K562 (cell line): ENCODE measurements at regions not wholly inside any gene's neighbourhood (a gene's known extent, or its start where the extent isn't known, plus 50 kb on each side); places are given as distances from the start of the nearest gene placed in this dataset.
A peak's percentile ranks its signal among the peaks of the same experiment; 100 is the strongest.

ENCODE experiments used
- BRD4 ChIP-seq: fragments of 200-600 bp; sonication (generic); IDR thresholded peaks from 2 replicates; pipeline ENCODE4 v1.6.1; 2017; ENCODE audit warnings: inconsistent platforms
- CAMTA2 ChIP-seq: fragments of 250-450 bp; sonication (Bioruptor Pico); conservative IDR thresholded peaks from 2 replicates; pipeline ENCODE4 v1.5.1; 2022
- CBX5 ChIP-seq: IDR thresholded peaks from 2 replicates; pipeline ENCODE4 v1.6.1; 2014; ENCODE audit warnings: low read depth, borderline replicate concordance
- HMG20B ChIP-seq: fragments of 250-450 bp; sonication (Bioruptor Pico); IDR thresholded peaks from 2 replicates; pipeline ENCODE4 v1.5.0; 2021; ENCODE audit warnings: mild to moderate bottlenecking
- NCOA1 ChIP-seq: fragments of 450-650 bp; IDR thresholded peaks from 2 replicates; pipeline ENCODE4 v1.6.1; 2016; ENCODE audit warnings: low read depth
- PPARD ChIP-seq: fragments of 250-450 bp; sonication (Bioruptor Pico); IDR thresholded peaks from 2 replicates; pipeline ENCODE4 v1.8.0; 2022; ENCODE audit warnings: inconsistent platforms, mild to moderate bottlenecking, moderate library complexity
- SRSF7 ChIP-seq: fragments of 200-400 bp; formaldehyde crosslinking; optimal IDR thresholded peaks from 2 replicates; pipeline ENCODE3; 2017; ENCODE audit warnings: mild to moderate bottlenecking, low read depth, low read length
- TAF9B ChIP-seq: fragments of 450-650 bp; IDR thresholded peaks from 2 replicates; pipeline ENCODE4 v1.6.1; 2018; ENCODE audit warnings: mild to moderate bottlenecking; ENCODE audit not compliant: partially characterized antibody
- TEAD2 ChIP-seq: fragments of 450-650 bp; IDR thresholded peaks from 2 replicates; pipeline ENCODE4 v1.6.1; 2016; ENCODE audit warnings: missing genetic modification characterization, control low read depth, missing compliant biosample characterization
- TGIF2 ChIP-seq: sonication (generic); formaldehyde crosslinking; IDR thresholded peaks from 2 replicates; pipeline ENCODE4 v1.8.1; 2022; ENCODE audit warnings: mild to moderate bottlenecking, missing genetic modification reagents, moderate library complexity
- ZC3H8 ChIP-seq: fragments of 450-650 bp; IDR thresholded peaks from 2 replicates; pipeline ENCODE4 v1.6.1; 2017
- ZNF124 ChIP-seq: sonication (generic); formaldehyde crosslinking; IDR thresholded peaks from 2 replicates; pipeline ENCODE4 v1.8.1; 2022; ENCODE audit warnings: missing genetic modification reagents
- ZNF134 ChIP-seq: fragments of 250-450 bp; sonication (Bioruptor Pico); conservative IDR thresholded peaks from 2 replicates; pipeline ENCODE4 v1.4.0; 2020
- ZNF232 ChIP-seq: sonication (generic); formaldehyde crosslinking; IDR thresholded peaks from 2 replicates; pipeline ENCODE4 v1.8.0; 2022; ENCODE audit warnings: mild to moderate bottlenecking, missing genetic modification reagents
- ZNF24 ChIP-seq: fragments of 450-650 bp; IDR thresholded peaks from 2 replicates; pipeline ENCODE4 v1.6.1; 2016
- ZNF324 ChIP-seq: fragments of 250-450 bp; sonication (Bioruptor Pico); IDR thresholded peaks from 2 replicates; pipeline ENCODE4 v1.4.0; 2020; ENCODE audit warnings: mild to moderate bottlenecking
- ZNF76 ChIP-seq: fragments of 250-450 bp; sonication (Bioruptor Pico); IDR thresholded peaks from 2 replicates; pipeline ENCODE4 v1.4.0; 2020; ENCODE audit warnings: mild to moderate bottlenecking, moderate library complexity, borderline replicate concordance
- ZNF778 ChIP-seq: fragments of 450-650 bp; formaldehyde crosslinking; IDR thresholded peaks from 2 replicates; pipeline ENCODE4 v1.4.0; 2020; ENCODE audit warnings: mild to moderate bottlenecking, moderate library complexity
- TF ChIP-seq, protein P1 (sequence below): fragments of 450-650 bp; conservative IDR thresholded peaks from 2 replicates; pipeline ENCODE4 v1.6.1; 2016; ENCODE audit warnings: missing genetic modification characterization, low read depth, mild to moderate bottlenecking, missing compliant biosample characterization, moderate library complexity
- TF ChIP-seq, protein P2 (sequence below): sonication (generic); formaldehyde crosslinking; IDR thresholded peaks from 2 replicates; pipeline ENCODE4 v1.5.0; 2020; ENCODE audit warnings: missing genetic modification reagents
- TF ChIP-seq, protein P3 (sequence below), 3 experiments: fragments of 200-800 bp in 1 of 3; fragments of 250-450 bp in 1 of 3; fragments of 450-650 bp in 1 of 3; sonication (Bioruptor Pico) in 1 of 3; sonication (Bioruptor generic) in 1 of 3; formaldehyde crosslinking in 1 of 3; IDR thresholded peaks; 2 replicates each; pipeline versions ENCODE4 v1.6.1 to v1.8.0; 2016 to 2022; ENCODE audit warnings: mild to moderate bottlenecking in 2 of 3, missing genetic modification characterization in 2 of 3, missing compliant biosample characterization in 1 of 3, moderate library complexity in 1 of 3
- TF ChIP-seq, protein P4 (sequence below): fragments of 450-650 bp; IDR thresholded peaks from 2 replicates; pipeline ENCODE4 v1.6.1; 2017; ENCODE audit warnings: mild to moderate bottlenecking, moderate library complexity

DNA sequence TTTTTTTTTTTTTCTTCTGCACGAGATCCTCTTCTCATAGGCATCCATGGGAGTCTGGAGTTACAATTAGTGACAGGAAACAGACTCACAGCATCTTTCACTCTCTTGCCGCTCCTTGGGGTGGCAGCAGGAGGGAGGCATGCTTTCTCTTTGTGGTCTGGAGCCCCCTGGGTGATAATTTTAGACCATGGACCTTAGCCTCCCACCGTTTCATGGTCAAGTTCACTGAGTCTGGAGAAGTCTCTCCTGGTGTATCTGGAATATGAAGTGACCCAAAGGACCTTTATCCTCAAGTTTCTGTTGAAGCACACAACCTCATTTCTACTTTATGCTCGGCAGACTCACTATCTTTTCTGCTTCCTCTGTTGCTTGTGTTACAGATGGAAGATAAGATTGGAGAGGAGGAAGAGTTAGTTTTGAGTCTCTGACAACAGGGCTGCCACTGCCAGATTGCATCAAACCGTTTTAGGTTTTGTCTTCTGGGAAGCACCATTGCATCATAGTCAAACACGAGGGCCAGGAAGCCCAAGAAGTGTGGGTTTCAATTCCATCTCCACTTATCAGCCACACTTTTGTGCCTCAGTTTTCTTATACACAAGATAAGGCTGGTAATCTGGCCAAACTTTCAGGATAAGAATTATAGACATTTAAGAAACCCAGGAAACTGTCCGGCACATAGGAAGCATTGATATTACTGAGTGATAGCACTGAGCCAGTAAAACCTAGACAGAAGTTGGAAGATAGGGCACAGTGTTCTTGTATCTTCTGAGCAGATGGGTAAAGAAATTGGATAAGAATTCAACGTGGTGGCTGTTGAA, 62.3 kb downstream of the ADCYAP1 start (continued):
- TF ChIP-seq, protein P1, sequence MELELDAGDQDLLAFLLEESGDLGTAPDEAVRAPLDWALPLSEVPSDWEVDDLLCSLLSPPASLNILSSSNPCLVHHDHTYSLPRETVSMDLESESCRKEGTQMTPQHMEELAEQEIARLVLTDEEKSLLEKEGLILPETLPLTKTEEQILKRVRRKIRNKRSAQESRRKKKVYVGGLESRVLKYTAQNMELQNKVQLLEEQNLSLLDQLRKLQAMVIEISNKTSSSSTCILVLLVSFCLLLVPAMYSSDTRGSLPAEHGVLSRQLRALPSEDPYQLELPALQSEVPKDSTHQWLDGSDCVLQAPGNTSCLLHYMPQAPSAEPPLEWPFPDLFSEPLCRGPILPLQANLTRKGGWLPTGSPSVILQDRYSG (tag): no peak
- no peak for TF ChIP-seq TAF9B
- TF ChIP-seq, protein P2, sequence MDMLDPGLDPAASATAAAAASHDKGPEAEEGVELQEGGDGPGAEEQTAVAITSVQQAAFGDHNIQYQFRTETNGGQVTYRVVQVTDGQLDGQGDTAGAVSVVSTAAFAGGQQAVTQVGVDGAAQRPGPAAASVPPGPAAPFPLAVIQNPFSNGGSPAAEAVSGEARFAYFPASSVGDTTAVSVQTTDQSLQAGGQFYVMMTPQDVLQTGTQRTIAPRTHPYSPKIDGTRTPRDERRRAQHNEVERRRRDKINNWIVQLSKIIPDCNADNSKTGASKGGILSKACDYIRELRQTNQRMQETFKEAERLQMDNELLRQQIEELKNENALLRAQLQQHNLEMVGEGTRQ (CRISPR knock-in tag): no peak
- TF ChIP-seq ZNF324 (CRISPR knock-in tag): no peak
- TF ChIP-seq TGIF2: no peak
- no peak for TF ChIP-seq CAMTA2 (CRISPR knock-in tag)
- TF ChIP-seq TEAD2: no peak
- TF ChIP-seq ZC3H8: no peak
- TF ChIP-seq CBX5: no peak
- no peak for TF ChIP-seq ZNF232 (CRISPR knock-in tag)
- TF ChIP-seq ZNF778 (CRISPR knock-in tag): no peak
- peak; percentile 45; the same call in 1 of the 2 replicates for TF ChIP-seq ZNF24
- no peak for TF ChIP-seq SRSF7
- TF ChIP-seq ZNF124: no peak
- TF ChIP-seq NCOA1: peak; percentile 82
- no peak; the same call in 1 of the 2 replicates for TF ChIP-seq BRD4
- TF ChIP-seq, protein P3, sequence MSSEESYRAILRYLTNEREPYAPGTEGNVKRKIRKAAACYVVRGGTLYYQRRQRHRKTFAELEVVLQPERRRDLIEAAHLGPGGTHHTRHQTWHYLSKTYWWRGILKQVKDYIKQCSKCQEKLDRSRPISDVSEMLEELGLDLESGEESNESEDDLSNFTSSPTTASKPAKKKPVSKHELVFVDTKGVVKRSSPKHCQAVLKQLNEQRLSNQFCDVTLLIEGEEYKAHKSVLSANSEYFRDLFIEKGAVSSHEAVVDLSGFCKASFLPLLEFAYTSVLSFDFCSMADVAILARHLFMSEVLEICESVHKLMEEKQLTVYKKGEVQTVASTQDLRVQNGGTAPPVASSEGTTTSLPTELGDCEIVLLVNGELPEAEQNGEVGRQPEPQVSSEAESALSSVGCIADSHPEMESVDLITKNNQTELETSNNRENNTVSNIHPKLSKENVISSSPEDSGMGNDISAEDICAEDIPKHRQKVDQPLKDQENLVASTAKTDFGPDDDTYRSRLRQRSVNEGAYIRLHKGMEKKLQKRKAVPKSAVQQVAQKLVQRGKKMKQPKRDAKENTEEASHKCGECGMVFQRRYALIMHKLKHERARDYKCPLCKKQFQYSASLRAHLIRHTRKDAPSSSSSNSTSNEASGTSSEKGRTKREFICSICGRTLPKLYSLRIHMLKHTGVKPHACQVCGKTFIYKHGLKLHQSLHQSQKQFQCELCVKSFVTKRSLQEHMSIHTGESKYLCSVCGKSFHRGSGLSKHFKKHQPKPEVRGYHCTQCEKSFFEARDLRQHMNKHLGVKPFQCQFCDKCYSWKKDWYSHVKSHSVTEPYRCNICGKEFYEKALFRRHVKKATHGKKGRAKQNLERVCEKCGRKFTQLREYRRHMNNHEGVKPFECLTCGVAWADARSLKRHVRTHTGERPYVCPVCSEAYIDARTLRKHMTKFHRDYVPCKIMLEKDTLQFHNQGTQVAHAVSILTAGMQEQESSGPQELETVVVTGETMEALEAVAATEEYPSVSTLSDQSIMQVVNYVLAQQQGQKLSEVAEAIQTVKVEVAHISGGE (CRISPR knock-in tag; IDR thresholded peaks at IDR 0.05): no peak
- TF ChIP-seq ZNF134: no peak
- 0 out of 2 replicates have a peak, but pooled peaks have one; percentile 17 for TF ChIP-seq ZNF76
- TF ChIP-seq HMG20B (CRISPR knock-in tag): no peak
- no peak for TF ChIP-seq PPARD
- TF ChIP-seq, protein P4, sequence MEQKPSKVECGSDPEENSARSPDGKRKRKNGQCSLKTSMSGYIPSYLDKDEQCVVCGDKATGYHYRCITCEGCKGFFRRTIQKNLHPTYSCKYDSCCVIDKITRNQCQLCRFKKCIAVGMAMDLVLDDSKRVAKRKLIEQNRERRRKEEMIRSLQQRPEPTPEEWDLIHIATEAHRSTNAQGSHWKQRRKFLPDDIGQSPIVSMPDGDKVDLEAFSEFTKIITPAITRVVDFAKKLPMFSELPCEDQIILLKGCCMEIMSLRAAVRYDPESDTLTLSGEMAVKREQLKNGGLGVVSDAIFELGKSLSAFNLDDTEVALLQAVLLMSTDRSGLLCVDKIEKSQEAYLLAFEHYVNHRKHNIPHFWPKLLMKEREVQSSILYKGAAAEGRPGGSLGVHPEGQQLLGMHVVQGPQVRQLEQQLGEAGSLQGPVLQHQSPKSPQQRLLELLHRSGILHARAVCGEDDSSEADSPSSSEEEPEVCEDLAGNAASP: no peak
